Fibroblast of skin of back (primary cell): ENCODE measurements at regions not wholly inside any gene's neighbourhood (a gene's known extent, or its start where the extent isn't known, plus 50 kb on each side); places are given as distances from the start of the nearest gene placed in this dataset.

Source experiments
- DNase-seq: peaks from one replicate; pipeline ENCODE4 v3.0.0-alpha.2; 2013

GRCh38 chr14:98175436-98175835, 1096.6 kb downstream of the BCL11B start:
- DNase-seq, result no peak

GRCh38 chr14:98175881-98176280, 1096.1 kb downstream of the BCL11B start:
- no peak for DNase-seq

GRCh38 chr14:98176892-98177291, 1095.1 kb downstream of the BCL11B start:
- DNase-seq, result no peak

GRCh38 chr14:98177551-98177950, 1094.4 kb downstream of the BCL11B start:
- DNase-seq, result no peak

GRCh38 chr14:98181241-98181640, 1090.8 kb downstream of the BCL11B start:
- no peak for DNase-seq

- no peak for DNase-seq
Observed at GRCh38 chr14:98181768-98182167, 1090.2 kb downstream of the BCL11B start.

GRCh38 chr14:98182393-98183055, 1089.5 kb downstream of the BCL11B start:
- peak; percentile 41 for DNase-seq

- no peak for DNase-seq
Observed at GRCh38 chr14:98183556-98183955, 1088.4 kb downstream of the BCL11B start.

- DNase-seq, result no peak
Observed at GRCh38 chr14:98184457-98184856, 1087.5 kb downstream of the BCL11B start.

GRCh38 chr14:98185036-98185435, 1087.0 kb downstream of the BCL11B start:
- no peak for DNase-seq

GRCh38 chr14:98186140-98186539, 1085.9 kb downstream of the BCL11B start:
- DNase-seq, result no peak

- no peak for DNase-seq
Observed at GRCh38 chr14:98187281-98187680, 1084.7 kb downstream of the BCL11B start.

- DNase-seq, result no peak
Observed at GRCh38 chr14:98189062-98189461, 1082.9 kb downstream of the BCL11B start.

- DNase-seq, result no peak
Observed at GRCh38 chr14:98189511-98189910, 1082.5 kb downstream of the BCL11B start.

GRCh38 chr14:98189944-98190343, 1082.1 kb downstream of the BCL11B start:
- DNase-seq, result no peak

- no peak for DNase-seq
Observed at GRCh38 chr14:98192946-98193345, 1079.1 kb downstream of the BCL11B start.

- DNase-seq, result no peak
Observed at GRCh38 chr14:98194821-98195220, 1077.2 kb downstream of the BCL11B start.

- DNase-seq, result no peak
Observed at GRCh38 chr14:98195256-98195655, 1076.7 kb downstream of the BCL11B start.

GRCh38 chr14:98197933-98198332, 1074.1 kb downstream of the BCL11B start:
- no peak for DNase-seq

GRCh38 chr14:98198385-98198784, 1073.6 kb downstream of the BCL11B start:
- DNase-seq, result no peak

- no peak for DNase-seq
Observed at GRCh38 chr14:98200601-98201000, 1071.4 kb downstream of the BCL11B start.

- no peak for DNase-seq
Observed at GRCh38 chr14:98203421-98203820, 1068.6 kb downstream of the BCL11B start.

GRCh38 chr14:98204139-98204538, 1067.9 kb downstream of the BCL11B start:
- DNase-seq, result no peak

GRCh38 chr14:98207415-98207814, 1064.6 kb downstream of the BCL11B start:
- no peak for DNase-seq

GRCh38 chr14:98208211-98208611, 1063.8 kb downstream of the BCL11B start:
- no peak for DNase-seq
